Liver (tissue), 3 donors: ENCODE measurements at regions not wholly inside any gene's neighbourhood (a gene's known extent, or its start where the extent isn't known, plus 50 kb on each side); places are given as distances from the start of the nearest gene placed in this dataset.

ENCODE experiments used
- GABPA ChIP-seq, 2 donors: IDR thresholded peaks in 1 of 2; conservative IDR thresholded peaks in 1 of 2; 2 replicates each; pipeline ENCODE4 v1.6.1; 2016; ENCODE audit warnings: antibody characterized with exemption in 2 of 2, mild to moderate bottlenecking in 1 of 2, moderate library complexity in 1 of 2
- JUND ChIP-seq, 2 donors: IDR thresholded peaks; 2 replicates each; pipeline ENCODE4 v1.6.1; 2016; ENCODE audit warnings: antibody characterized with exemption in 2 of 2
- RAD21 ChIP-seq, 2 donors: IDR thresholded peaks; 2 replicates each; pipeline ENCODE4 v1.6.1; 2016; ENCODE audit warnings: antibody characterized with exemption in 2 of 2, mild to moderate bottlenecking in 2 of 2
- TAF1 ChIP-seq: conservative IDR thresholded peaks from 2 replicates; pipeline ENCODE4 v1.6.1; 2016; ENCODE audit warnings: antibody characterized with exemption, mild to moderate bottlenecking
- YY1 ChIP-seq: IDR thresholded peaks from 2 replicates; pipeline ENCODE4 v1.6.1; 2016; ENCODE audit warnings: antibody characterized with exemption, mild to moderate bottlenecking
- TF ChIP-seq, protein P1 (sequence below): fragments of 150-350 bp; IDR thresholded peaks from 2 replicates; pipeline ENCODE4 v1.5.1; 2017; ENCODE audit warnings: improper control_type of control experiment, low read depth, low read length; ENCODE audit not compliant: missing input control
- TF ChIP-seq, protein P2 (sequence below): IDR thresholded peaks from 2 replicates; pipeline ENCODE4 v1.6.1; 2016; ENCODE audit warnings: antibody characterized with exemption, mild to moderate bottlenecking
- donor health status: healthy.
- donor health status: healthy.

DNA sequence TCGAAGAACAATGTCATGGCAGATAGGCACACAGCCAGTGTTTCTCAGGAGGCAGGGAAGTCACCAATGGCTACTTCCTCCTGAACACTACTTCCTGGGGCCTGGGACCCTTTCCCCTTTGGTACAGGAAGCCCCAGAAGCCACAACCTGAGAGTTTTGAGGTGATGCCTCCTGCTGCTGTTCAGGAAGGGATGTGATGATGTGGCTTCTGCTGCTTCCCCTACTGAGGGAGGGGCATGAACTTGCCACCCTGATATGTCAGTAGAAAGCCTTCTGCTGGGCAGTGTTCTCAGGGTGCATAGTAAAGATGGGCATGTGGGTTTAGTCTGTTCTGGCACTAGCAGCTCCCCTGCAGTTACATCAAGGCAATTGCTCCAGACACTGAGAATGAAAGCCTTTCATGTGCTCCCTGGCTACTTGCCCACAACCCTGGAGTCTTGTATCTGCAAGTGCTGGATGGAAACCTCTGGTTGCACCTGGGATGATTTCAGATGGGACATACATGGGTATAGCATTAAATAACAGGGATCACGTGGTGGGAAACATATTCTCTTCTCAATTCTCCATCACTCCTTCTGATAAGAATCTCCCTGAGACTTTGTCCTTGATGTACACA is 69.3 kb downstream of the ADRA2A start:
- TF ChIP-seq, protein P1, sequence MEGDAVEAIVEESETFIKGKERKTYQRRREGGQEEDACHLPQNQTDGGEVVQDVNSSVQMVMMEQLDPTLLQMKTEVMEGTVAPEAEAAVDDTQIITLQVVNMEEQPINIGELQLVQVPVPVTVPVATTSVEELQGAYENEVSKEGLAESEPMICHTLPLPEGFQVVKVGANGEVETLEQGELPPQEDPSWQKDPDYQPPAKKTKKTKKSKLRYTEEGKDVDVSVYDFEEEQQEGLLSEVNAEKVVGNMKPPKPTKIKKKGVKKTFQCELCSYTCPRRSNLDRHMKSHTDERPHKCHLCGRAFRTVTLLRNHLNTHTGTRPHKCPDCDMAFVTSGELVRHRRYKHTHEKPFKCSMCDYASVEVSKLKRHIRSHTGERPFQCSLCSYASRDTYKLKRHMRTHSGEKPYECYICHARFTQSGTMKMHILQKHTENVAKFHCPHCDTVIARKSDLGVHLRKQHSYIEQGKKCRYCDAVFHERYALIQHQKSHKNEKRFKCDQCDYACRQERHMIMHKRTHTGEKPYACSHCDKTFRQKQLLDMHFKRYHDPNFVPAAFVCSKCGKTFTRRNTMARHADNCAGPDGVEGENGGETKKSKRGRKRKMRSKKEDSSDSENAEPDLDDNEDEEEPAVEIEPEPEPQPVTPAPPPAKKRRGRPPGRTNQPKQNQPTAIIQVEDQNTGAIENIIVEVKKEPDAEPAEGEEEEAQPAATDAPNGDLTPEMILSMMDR: no peak
- no peak for TF ChIP-seq RAD21 (IDR thresholded peaks at IDR 0.05)
- TF ChIP-seq GABPA (IDR thresholded peaks at IDR 0.05 in 1 of 2, conservative IDR thresholded peaks at IDR 0.05 in 1 of 2): no peak
- TF ChIP-seq, protein P2, sequence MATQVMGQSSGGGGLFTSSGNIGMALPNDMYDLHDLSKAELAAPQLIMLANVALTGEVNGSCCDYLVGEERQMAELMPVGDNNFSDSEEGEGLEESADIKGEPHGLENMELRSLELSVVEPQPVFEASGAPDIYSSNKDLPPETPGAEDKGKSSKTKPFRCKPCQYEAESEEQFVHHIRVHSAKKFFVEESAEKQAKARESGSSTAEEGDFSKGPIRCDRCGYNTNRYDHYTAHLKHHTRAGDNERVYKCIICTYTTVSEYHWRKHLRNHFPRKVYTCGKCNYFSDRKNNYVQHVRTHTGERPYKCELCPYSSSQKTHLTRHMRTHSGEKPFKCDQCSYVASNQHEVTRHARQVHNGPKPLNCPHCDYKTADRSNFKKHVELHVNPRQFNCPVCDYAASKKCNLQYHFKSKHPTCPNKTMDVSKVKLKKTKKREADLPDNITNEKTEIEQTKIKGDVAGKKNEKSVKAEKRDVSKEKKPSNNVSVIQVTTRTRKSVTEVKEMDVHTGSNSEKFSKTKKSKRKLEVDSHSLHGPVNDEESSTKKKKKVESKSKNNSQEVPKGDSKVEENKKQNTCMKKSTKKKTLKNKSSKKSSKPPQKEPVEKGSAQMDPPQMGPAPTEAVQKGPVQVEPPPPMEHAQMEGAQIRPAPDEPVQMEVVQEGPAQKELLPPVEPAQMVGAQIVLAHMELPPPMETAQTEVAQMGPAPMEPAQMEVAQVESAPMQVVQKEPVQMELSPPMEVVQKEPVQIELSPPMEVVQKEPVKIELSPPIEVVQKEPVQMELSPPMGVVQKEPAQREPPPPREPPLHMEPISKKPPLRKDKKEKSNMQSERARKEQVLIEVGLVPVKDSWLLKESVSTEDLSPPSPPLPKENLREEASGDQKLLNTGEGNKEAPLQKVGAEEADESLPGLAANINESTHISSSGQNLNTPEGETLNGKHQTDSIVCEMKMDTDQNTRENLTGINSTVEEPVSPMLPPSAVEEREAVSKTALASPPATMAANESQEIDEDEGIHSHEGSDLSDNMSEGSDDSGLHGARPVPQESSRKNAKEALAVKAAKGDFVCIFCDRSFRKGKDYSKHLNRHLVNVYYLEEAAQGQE: no peak
- TF ChIP-seq TAF1: no peak
- no peak for TF ChIP-seq JUND (IDR thresholded peaks at IDR 0.05)
- TF ChIP-seq YY1: no peak
